SIG-M5 treated with dmso at 0.1 percent for 504 hours (cell line): ENCODE measurements at regions not wholly inside any gene's neighbourhood (a gene's known extent, or its start where the extent isn't known, plus 50 kb on each side); places are given as distances from the start of the nearest gene placed in this dataset.
"Not testable (repeated sequence)": the region's sequence is repeated elsewhere in the genome, so short reads cannot be mapped to it uniquely, and the experiment has no call there.

Source experiments
- DNase-seq: peaks from one replicate; lab custom pipeline; 2025; ENCODE audit not compliant: unreplicated experiment; lab: John Stamatoyannopoulos, UW

DNA sequence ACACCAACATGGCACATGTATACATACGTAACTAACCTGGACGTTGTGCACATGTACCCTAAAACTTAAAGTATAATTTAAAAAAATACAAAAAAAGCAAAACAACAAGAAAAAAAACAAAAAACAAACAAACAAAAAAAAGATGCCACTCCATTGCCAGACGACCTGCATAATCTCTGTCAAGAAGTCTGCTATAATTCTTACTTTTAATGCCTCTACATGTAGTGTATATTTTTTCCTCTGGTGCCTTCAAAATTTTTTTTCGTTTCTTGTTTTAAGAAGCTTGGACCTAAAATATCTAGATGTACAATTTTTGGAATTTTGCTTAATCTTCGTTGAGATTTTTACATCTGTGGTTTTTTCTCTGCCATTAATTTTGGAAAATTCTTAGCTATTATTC is 235.6 kb upstream of the ZNF521 start:
- no peak for DNase-seq

- no peak for DNase-seq
These were observed 217.0 kb upstream of the ZNF521 start for GRCh38 chr18:25568986-25569385.

GRCh38 chr18:25563816-25564683 is 212.1 kb upstream of the ZNF521 start:
- DNase-seq: no peak

DNA sequence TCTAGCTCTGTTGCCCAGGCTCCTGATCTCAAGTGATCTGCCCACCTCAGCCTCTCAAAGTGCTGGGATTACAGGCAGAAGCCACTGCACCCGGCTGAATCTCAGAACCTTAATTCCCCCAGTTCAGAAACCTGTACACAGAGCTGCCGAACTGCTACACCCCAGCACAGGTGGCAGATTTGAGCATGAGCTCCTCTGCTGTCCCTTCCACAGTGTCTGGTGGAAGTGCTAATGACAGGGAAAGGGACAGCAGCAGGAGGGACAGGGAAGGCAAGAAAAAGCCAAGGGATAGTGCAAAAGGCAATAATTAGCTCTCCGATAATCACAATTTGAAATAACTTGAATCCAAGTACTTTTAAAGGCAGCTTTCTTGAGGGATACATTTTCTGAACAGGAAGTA is 211.4 kb upstream of the ZNF521 start:
- no peak for DNase-seq

- DNase-seq: no peak
These were observed 210.0 kb upstream of the ZNF521 start for GRCh38 chr18:25561918-25562317.

DNA sequence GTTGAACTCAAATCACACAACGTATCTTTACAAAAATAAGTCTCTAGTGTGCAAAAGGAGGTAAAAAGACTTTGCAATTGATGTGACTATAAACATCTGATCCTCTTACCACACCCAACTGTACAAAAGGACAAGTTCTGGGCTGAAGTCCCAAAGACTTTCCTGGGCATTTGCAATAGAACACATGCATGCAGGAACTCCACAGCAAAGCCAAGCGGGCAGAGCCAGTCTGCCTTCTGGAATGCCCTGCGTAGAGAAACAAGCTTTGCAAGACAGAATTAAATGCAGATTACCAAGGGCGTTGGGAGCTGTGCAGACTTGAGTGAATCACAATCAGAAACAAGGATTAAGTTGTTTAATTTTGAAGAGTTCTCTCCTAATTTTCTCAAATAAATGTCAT is 208.4 kb upstream of the ZNF521 start:
- no peak for DNase-seq

DNA sequence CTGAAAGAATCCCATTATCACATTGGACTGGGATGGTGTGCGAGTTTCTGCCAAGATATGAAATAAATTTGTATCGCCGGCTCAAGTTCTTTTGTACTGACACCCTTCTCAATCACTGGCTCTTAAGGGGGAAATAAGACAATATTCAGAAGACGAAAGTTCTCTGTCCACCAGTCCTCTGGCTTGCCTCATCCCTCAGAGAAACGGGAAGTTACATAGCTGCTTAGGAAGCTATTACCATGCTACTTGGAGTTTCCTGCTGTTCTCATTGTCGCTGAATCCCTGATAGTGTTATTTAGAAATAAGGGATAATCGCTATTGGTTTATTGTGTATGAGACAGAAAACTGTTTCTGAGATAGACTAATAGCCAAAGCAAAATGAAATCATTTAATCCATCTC is 205.0 kb upstream of the ZNF521 start:
- DNase-seq: no peak

DNA sequence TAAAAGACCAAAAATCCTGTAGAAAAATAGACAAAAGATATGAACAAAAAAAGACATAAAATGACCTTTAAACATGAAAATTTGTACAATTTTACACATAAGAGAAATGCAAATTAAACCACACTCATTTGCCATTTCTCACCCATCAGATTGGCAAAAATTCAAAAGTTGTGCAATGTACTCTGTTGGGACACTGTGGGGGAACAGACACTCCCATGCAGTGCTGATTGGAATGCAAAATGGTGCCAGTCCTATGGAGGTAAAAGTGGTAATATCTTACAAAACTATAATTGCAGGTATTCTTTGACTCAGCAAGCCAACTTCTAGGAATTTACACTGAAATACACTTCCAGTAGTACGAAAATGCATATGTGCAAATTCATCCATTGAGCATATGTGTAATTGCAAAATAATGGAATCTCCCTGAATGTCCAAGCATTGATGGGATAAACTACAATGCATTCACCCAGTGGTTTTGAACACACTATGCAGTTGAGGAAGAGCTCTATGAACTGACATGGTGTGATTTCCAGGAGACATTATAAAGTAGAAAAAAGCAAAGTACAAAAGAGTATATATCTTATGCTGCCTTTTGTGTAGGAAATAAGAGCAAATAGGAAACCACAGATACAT is 201.8 kb upstream of the ZNF521 start:
- DNase-seq: no peak

- no peak for DNase-seq
These were observed 192.8 kb upstream of the ZNF521 start for GRCh38 chr18:25544546-25545287.

DNA sequence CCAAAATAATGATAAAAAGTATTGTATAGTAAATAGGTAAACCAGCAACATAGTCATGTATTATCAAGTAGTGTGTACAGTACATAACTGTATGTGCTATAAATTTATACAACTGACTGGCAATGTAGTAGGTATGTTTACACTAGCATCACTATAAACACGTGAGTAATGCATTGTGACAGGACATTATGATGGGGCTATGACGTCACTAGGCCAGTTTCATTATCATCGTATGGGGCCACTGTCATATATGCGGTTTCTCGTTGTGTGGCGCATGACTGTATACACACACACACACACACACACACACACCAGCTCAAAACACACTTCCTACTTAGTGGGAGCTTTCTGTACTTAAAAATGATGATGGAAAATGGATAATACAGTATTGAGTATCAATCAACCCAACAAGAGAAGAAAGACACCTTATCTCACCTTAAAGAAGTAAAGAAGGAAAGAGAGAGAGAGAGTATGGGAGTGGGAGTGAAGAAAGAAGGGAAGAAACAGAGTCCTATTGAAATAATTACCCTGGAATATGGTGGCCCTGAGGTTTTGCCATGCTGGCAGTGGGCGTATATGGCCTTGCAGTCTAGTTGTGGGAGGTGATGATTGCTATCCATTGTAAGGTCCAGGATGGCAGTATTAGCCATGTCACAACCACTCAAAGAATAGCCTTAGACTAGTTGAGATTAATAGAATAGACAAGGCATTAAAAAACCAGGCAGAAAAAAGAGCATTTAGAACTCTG is 186.4 kb upstream of the ZNF521 start:
- no peak for DNase-seq

DNA sequence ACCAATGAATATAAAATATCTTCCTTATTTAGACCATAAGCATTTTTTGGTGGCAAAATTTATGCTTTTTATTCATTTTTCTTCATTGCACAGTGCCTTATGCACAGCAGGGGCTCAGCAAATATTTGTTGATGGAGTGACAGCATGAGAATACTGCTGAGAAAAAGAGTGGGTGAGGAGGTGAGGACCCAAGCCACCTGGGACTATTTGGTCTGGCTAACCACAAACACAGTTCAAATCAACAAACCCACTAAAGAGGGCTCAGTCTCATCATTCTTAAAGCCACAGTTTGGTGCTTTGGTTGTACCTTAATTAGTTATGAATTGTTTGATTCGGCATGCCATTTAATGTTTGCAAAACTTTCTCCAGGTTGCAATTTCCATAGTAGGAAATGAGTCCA is 183.5 kb upstream of the ZNF521 start:
- no peak for DNase-seq

DNA sequence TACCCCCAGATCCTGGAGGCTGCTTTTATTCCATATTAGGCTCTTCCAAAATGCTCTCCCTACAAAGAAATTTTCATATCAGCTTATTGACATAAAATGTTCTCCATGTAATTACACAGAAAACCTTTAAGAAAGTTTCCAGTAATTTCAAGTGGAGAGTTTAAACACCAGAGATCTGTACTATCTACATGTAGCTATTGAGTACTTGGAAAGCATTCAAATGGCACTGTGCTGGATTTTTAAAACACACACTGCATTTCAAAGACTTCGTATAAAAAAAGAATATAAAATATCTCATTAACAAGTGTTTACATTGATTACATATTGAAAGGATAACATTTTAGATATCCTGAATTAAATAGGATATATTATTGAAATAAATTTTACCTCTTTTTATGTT is 182.4 kb upstream of the ZNF521 start:
- no peak for DNase-seq

- DNase-seq: no peak
These were observed 181.3 kb upstream of the ZNF521 start for GRCh38 chr18:25533218-25533617.

- no peak for DNase-seq
These were observed 179.2 kb upstream of the ZNF521 start for GRCh38 chr18:25531207-25531606.

- DNase-seq: not testable (repeated sequence)
These were observed 173.8 kb upstream of the ZNF521 start for GRCh38 chr18:25525789-25526188.

DNA sequence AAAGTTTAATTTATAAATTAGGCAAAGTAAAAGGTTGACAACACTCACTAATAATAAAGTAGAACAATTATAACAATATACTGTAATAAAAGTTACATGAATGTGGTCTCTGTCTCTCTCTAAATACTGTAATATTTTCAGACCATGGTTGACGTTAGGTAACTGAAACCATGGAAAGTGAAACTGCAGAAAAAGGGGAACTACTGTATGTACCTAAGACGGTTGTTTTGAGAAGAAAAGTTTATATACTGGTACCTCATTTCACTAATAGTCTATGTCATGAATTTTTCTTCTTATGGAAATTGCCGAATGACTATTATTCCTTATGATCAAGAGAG is 166.7 kb upstream of the ZNF521 start:
- peak; percentile 10 for DNase-seq

- DNase-seq: no peak
These were observed 166.1 kb upstream of the ZNF521 start for GRCh38 chr18:25517881-25518715.

GRCh38 chr18:25516747-25517498 is 165.0 kb upstream of the ZNF521 start:
- DNase-seq: no peak

DNA sequence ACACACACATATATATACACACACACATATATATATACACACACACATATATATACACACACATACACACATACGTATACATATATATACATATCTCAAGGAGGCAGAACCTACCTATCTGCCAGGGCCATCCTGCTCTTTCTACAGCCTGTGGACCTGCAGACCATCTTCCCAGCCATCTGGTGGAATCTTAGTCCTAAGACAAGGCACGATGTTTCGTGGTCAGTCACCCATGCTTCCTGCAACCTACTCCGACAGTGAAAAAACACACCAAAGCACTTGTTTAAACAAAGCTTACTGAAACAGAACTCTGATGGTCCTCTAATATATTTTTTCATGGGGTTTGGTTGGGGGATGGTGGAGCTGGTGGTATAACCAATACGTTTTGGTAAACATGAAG is 164.2 kb upstream of the ZNF521 start:
- no peak for DNase-seq

- no peak for DNase-seq
These were observed 158.1 kb upstream of the ZNF521 start for GRCh38 chr18:25510096-25510495.
